Epithelial cell of proximal tubule (primary cell): ENCODE measurements at regions not wholly inside any gene's neighbourhood (a gene's known extent, or its start where the extent isn't known, plus 50 kb on each side); places are given as distances from the start of the nearest gene placed in this dataset.

ENCODE experiments used
- DNase-seq: peaks from one replicate; pipeline ENCODE4 v3.0.0-alpha.2; 2011; ENCODE audit warnings: low read depth
- H3K4me3 ChIP-seq: 2 replicates; pipeline ENCODE4 v1.5.1; 2011; ENCODE audit warnings: low read depth, mild to moderate bottlenecking, low read length
- CTCF ChIP-seq: conservative IDR thresholded peaks from 2 replicates; pipeline ENCODE4 v1.5.1; 2012; ENCODE audit warnings: low read depth, mild to moderate bottlenecking, low read length

- DNase-seq = no peak
- TF ChIP-seq CTCF = no peak
- H3K4me3 ChIP-seq = no peak overlapping the region
Measured at GRCh38 chr18:55912919-55913318, 324.9 kb upstream of the TCF4 start.

- no peak for DNase-seq
Measured at GRCh38 chr18:55912071-55912470, 324.1 kb upstream of the TCF4 start.

GRCh38 chr18:55910296-55910695 lies 322.3 kb upstream of the TCF4 start:
- DNase-seq = no peak

More at GRCh38 chr18:55912071-55912470, 324.1 kb upstream of the TCF4 start:
- H3K4me3 ChIP-seq = no peak overlapping the region
- no peak for TF ChIP-seq CTCF

GRCh38 chr18:55908901-55909366 lies 320.9 kb upstream of the TCF4 start:
- DNase-seq = no peak
- TF ChIP-seq CTCF = no peak
- H3K4me3 ChIP-seq = no peak overlapping the region

More at GRCh38 chr18:55910296-55910695, 322.3 kb upstream of the TCF4 start:
- no peak overlapping the region for H3K4me3 ChIP-seq
- no peak for TF ChIP-seq CTCF

GRCh38 chr18:55907453-55908175 lies 319.6 kb upstream of the TCF4 start:
- H3K4me3 ChIP-seq = no peak overlapping the region
- no peak for TF ChIP-seq CTCF
- no peak for DNase-seq

GRCh38 chr18:55906536-55906935 lies 318.5 kb upstream of the TCF4 start:
- no peak for TF ChIP-seq CTCF
- no peak overlapping the region for H3K4me3 ChIP-seq
- DNase-seq = no peak

- no peak for DNase-seq
- no peak overlapping the region for H3K4me3 ChIP-seq
- no peak for TF ChIP-seq CTCF
Measured at GRCh38 chr18:55903911-55904310, 315.9 kb upstream of the TCF4 start.
